H9 (cell line): ENCODE measurements at regions not wholly inside any gene's neighbourhood (a gene's known extent, or its start where the extent isn't known, plus 50 kb on each side); places are given as distances from the start of the nearest gene placed in this dataset.

Experiments used
- DNase-seq: peaks from one replicate; pipeline ENCODE4 v3.0.0-alpha.2; 2017
- H2AFZ ChIP-seq: one replicate; pipeline ENCODE4 v1.6.1; 2013; ENCODE audit warnings: mild to moderate bottlenecking, low read length, control low read depth, moderate library complexity
- H2AK5ac ChIP-seq: 2 replicates; pipeline ENCODE4 v1.6.1; 2013; ENCODE audit warnings: low read length, control low read depth, mixed read lengths; ENCODE audit not compliant: insufficient read length
- H2BK120ac ChIP-seq: one replicate; pipeline ENCODE4 v1.6.1; 2013; ENCODE audit warnings: low read depth, mild to moderate bottlenecking, low read length, control low read depth, inconsistent platforms; ENCODE audit not compliant: poor library complexity, severe bottlenecking
- H2BK12ac ChIP-seq: 2 replicates; pipeline ENCODE4 v1.6.1; 2013; ENCODE audit warnings: low read length, control low read depth, mixed read lengths, low read depth; ENCODE audit not compliant: insufficient read length
- H2BK15ac ChIP-seq: 2 replicates; pipeline ENCODE4 v1.6.1; 2013; ENCODE audit warnings: low read depth, low read length, control low read depth
- H2BK20ac ChIP-seq: one replicate; pipeline ENCODE4 v1.6.1; 2013; ENCODE audit warnings: low read depth, mild to moderate bottlenecking, low read length, control low read depth, inconsistent platforms; ENCODE audit not compliant: poor library complexity, severe bottlenecking
- H2BK5ac ChIP-seq: 2 replicates; pipeline ENCODE4 v1.6.1; 2013; ENCODE audit warnings: low read length, control low read depth, mixed read lengths; ENCODE audit not compliant: insufficient read length
- H3K14ac ChIP-seq: 2 replicates; pipeline ENCODE4 v1.6.1; 2013; ENCODE audit warnings: low read length, control low read depth; ENCODE audit not compliant: insufficient read depth
- H3K18ac ChIP-seq: 2 replicates; pipeline ENCODE4 v1.6.1; 2013; ENCODE audit warnings: low read depth, mild to moderate bottlenecking, mixed read lengths, low read length, control low read depth; ENCODE audit not compliant: insufficient read length
- H3K23ac ChIP-seq: 2 replicates; pipeline ENCODE4 v1.6.1; 2013; ENCODE audit warnings: low read length, control low read depth, mixed read lengths, low read depth; ENCODE audit not compliant: insufficient read length
- H3K23me2 ChIP-seq: 2 replicates; pipeline ENCODE4 v1.6.1; 2013; ENCODE audit warnings: low read depth, mild to moderate bottlenecking, mixed read lengths, low read length, control low read depth; ENCODE audit not compliant: insufficient read length, poor library complexity, severe bottlenecking
- H3K27ac ChIP-seq: 2 replicates; pipeline ENCODE4 v1.5.1; 2013; ENCODE audit warnings: low read length, control low read depth, mixed read lengths, low read depth; ENCODE audit not compliant: insufficient read length
- H3K27me3 ChIP-seq: 2 replicates; pipeline ENCODE4 v1.6.1; 2013; ENCODE audit warnings: low read length, control low read depth, inconsistent platforms; ENCODE audit not compliant: insufficient read depth
- H3K4ac ChIP-seq: 2 replicates; pipeline ENCODE4 v1.6.1; 2013; ENCODE audit warnings: low read depth, mild to moderate bottlenecking, control low read depth, inconsistent platforms, low read length, moderate library complexity
- H3K4me1 ChIP-seq: 2 replicates; pipeline ENCODE4 v1.6.1; 2013; ENCODE audit warnings: low read length, control low read depth, inconsistent platforms; ENCODE audit not compliant: insufficient read depth
- H3K4me2 ChIP-seq: 2 replicates; pipeline ENCODE4 v1.6.1; 2013; ENCODE audit warnings: low read length, control low read depth, mixed read lengths; ENCODE audit not compliant: insufficient read length, insufficient read depth
- H3K56ac ChIP-seq: 2 replicates; pipeline ENCODE4 v1.6.1; 2013; ENCODE audit warnings: low read depth, mild to moderate bottlenecking, mixed read lengths, low read length, control low read depth; ENCODE audit not compliant: insufficient read length
- H3K79me1 ChIP-seq: 2 replicates; pipeline ENCODE4 v1.6.1; 2013; ENCODE audit warnings: low read depth, mild to moderate bottlenecking, moderate library complexity, low read length, control low read depth, inconsistent platforms; ENCODE audit not compliant: insufficient read depth, poor library complexity, severe bottlenecking
- H3K79me2 ChIP-seq: 2 replicates; pipeline ENCODE4 v1.6.1; 2013; ENCODE audit warnings: low read length, control low read depth, inconsistent platforms; ENCODE audit not compliant: insufficient read depth
- H3K9ac ChIP-seq: 2 replicates; pipeline ENCODE4 v1.6.1; 2013; ENCODE audit warnings: low read length, control low read depth, mixed read lengths; ENCODE audit not compliant: insufficient read length; ENCODE audit errors: extremely low read depth
- H3K9me3 ChIP-seq: one replicate; pipeline ENCODE4 v1.6.1; 2013; ENCODE audit warnings: low read depth, low read length, inconsistent platforms; ENCODE audit not compliant: control insufficient read depth
- H3T11ph ChIP-seq: one replicate; pipeline ENCODE4 v1.6.1; 2013; ENCODE audit warnings: mild to moderate bottlenecking, low read length, control low read depth, inconsistent platforms
- H4K20me1 ChIP-seq: one replicate; pipeline ENCODE4 v1.6.1; 2013; ENCODE audit not compliant: control insufficient read depth, insufficient read length, insufficient read depth
- H4K5ac ChIP-seq: 2 replicates; pipeline ENCODE4 v1.6.1; 2013; ENCODE audit warnings: low read depth, mild to moderate bottlenecking, mixed read lengths, low read length, control low read depth; ENCODE audit not compliant: insufficient read length
- H4K8ac ChIP-seq: replicated peaks from 2 replicates; pipeline ENCODE4 v1.6.1; 2013; ENCODE audit warnings: low read length, control low read depth, mixed read lengths, low read depth; ENCODE audit not compliant: insufficient read length
- H4K91ac ChIP-seq: 2 replicates; pipeline ENCODE4 v1.6.1; 2013; ENCODE audit warnings: low read depth, mild to moderate bottlenecking, moderate library complexity, mixed read lengths, low read length, control low read depth; ENCODE audit not compliant: insufficient read length
- H3K27ac Mint-ChIP-seq, 3 experiments: 2 replicates in 2 of 3; 3 replicates in 1 of 3; pipeline ENCODE4 v1.8.0; 2020 to 2021; ENCODE audit warnings: mixed read lengths in 3 of 3, mild to moderate bottlenecking in 1 of 3, moderate library complexity in 1 of 3
- H3K27me3 Mint-ChIP-seq: 2 replicates; pipeline ENCODE4 v1.8.0; 2021; ENCODE audit warnings: low read depth, mild to moderate bottlenecking, moderate library complexity, mixed read lengths
- H3K36me3 Mint-ChIP-seq, 3 experiments: 2 replicates in 2 of 3; 3 replicates in 1 of 3; pipeline ENCODE4 v1.8.0; 2020 to 2021; ENCODE audit warnings: low read depth in 3 of 3, mixed read lengths in 3 of 3; ENCODE audit not compliant: insufficient read depth in 1 of 3
- H3K4me1 Mint-ChIP-seq, 2 experiments: 2 replicates each; pipeline ENCODE4 v1.8.0; 2020; ENCODE audit warnings: mixed read lengths in 2 of 2
- H3K4me3 Mint-ChIP-seq, 2 experiments: 2 replicates in 1 of 2; 3 replicates in 1 of 2; pipeline ENCODE4 v1.8.0; 2020 to 2021; ENCODE audit warnings: mild to moderate bottlenecking in 2 of 2, mixed read lengths in 2 of 2, moderate library complexity in 1 of 2
- H3K9me3 Mint-ChIP-seq, 2 experiments: 2 replicates in 1 of 2; 3 replicates in 1 of 2; pipeline ENCODE4 v1.8.0; 2020; ENCODE audit warnings: mild to moderate bottlenecking in 2 of 2, mixed read lengths in 2 of 2, moderate library complexity in 1 of 2
- WGBS: extraction: QIAGEN DNeasy Blood & Tissue Kit; methylation state at CpG from one replicate; pipeline ENCODE4 v1.1.7; 2013; ENCODE audit warnings: missing lambda C conversion rate, low lambda C conversion rate, mixed read lengths; ENCODE audit not compliant: insufficient read length; ENCODE audit errors: extremely low coverage; 5-methylcytosine and 5-hydroxymethylcytosine counted together
- TF ChIP-seq, protein P1 (sequence below): fragments of 200-600 bp; sonication (generic); conservative IDR thresholded peaks from 3 replicates; pipeline ENCODE4 v1.8.0; 2021; ENCODE audit warnings: antibody characterized with exemption, mild to moderate bottlenecking

DNA sequence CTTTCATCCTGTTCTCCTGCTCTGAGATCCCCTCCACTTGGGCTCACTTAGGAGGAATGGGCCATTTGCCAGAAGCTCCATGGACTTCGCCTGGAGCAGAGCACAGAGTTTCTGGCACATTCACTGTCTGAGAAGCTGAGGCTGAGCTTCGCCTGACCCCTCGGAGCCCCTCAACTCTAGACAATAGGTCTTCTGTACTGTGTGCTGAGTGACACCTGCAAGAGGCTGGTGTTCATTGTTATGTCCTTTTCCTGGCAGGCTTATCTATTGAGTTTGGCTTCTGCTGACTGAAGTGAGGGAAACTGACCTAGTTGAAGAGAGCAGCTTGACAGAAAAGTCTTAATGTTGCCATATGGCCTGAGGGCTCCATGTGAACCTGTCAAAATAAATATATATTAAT lies 124.3 kb downstream of the EHF start:
- Histone ChIP-seq H2AFZ (no peak overlapping the region), H2BK12ac (no peak overlapping the region), H3K4me2 (no peak overlapping the region), H3K79me2 (no peaks in the 10 kb centered on the region), H3K27ac (no peak overlapping the region), H4K91ac (no peak overlapping the region), H3K4me1 (no peaks in the 10 kb centered on the region), H3K23me2 (no peaks in the 10 kb centered on the region), H3K9ac (no peak overlapping the region), H4K8ac (no peak overlapping the region), H2BK120ac (no peak overlapping the region), H3K23ac (no peak overlapping the region), H2AK5ac (no peak overlapping the region), H3K56ac (no peak overlapping the region), H3K79me1 (no peaks in the 10 kb centered on the region), H3K4ac (no peak overlapping the region), H3K9me3 (no peaks in the 10 kb centered on the region), H3K14ac (no peak overlapping the region), H3T11ph (no peak overlapping the region), H3K18ac (no peak overlapping the region), H2BK5ac (no peak overlapping the region), H4K5ac (no peak overlapping the region), H2BK20ac (no peak overlapping the region), H2BK15ac (no peak overlapping the region), H4K20me1 (no peaks in the 10 kb centered on the region), H3K27me3 (no peaks in the 10 kb centered on the region)
- no CpG with 5 or more reads among the region's 3 CpGs for WGBS
- no peak overlapping the region for H3K4me3 Mint-ChIP-seq
- H3K27ac Mint-ChIP-seq: no peak overlapping the region
- H3K4me1 Mint-ChIP-seq: no peaks in the 10 kb centered on the region
- TF ChIP-seq, protein P1, sequence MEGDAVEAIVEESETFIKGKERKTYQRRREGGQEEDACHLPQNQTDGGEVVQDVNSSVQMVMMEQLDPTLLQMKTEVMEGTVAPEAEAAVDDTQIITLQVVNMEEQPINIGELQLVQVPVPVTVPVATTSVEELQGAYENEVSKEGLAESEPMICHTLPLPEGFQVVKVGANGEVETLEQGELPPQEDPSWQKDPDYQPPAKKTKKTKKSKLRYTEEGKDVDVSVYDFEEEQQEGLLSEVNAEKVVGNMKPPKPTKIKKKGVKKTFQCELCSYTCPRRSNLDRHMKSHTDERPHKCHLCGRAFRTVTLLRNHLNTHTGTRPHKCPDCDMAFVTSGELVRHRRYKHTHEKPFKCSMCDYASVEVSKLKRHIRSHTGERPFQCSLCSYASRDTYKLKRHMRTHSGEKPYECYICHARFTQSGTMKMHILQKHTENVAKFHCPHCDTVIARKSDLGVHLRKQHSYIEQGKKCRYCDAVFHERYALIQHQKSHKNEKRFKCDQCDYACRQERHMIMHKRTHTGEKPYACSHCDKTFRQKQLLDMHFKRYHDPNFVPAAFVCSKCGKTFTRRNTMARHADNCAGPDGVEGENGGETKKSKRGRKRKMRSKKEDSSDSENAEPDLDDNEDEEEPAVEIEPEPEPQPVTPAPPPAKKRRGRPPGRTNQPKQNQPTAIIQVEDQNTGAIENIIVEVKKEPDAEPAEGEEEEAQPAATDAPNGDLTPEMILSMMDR: no peak
- DNase-seq: no peak
- peaks cover 9 to 16% of the 10 kb centered on the region in 2 experiments for H3K9me3 Mint-ChIP-seq
- no peaks in the 10 kb centered on the region; a peak in 2 of 7 replicates for H3K36me3 Mint-ChIP-seq
- H3K27me3 Mint-ChIP-seq: peaks cover 14% of the 10 kb centered on the region
